B cell (primary cell): ENCODE measurements at regions not wholly inside any gene's neighbourhood (a gene's known extent, or its start where the extent isn't known, plus 50 kb on each side); places are given as distances from the start of the nearest gene placed in this dataset.

Experiments
- ATAC-seq: fragments of 200-7000 bp; cut with Tn5 transposase; one replicate; pipeline ENCODE4 v1.10.0; 2021; ENCODE audit warnings: low read depth, mild to moderate bottlenecking, moderate number of reproducible peaks, moderate library complexity
- CTCF ChIA-PET: fragments of 350-600 bp; sonication (Branson Sonifier 250); formaldehyde crosslinking; loops from one replicate; lab custom pipeline; 2021; ENCODE audit warnings: antibody characterized with exemption, inconsistent platforms; lab: Charles Lee
- POLR2A ChIA-PET: fragments of 350-600 bp; sonication (Branson Sonifier 250); formaldehyde crosslinking; loops from one replicate; lab custom pipeline; 2021; ENCODE audit warnings: antibody characterized with exemption; lab: Charles Lee
- DNase-seq: peaks from one replicate; pipeline ENCODE4 v3.0.0; 2013
- H2AFZ ChIP-seq: 2 replicates; pipeline ENCODE4 v1.6.1; 2012; ENCODE audit warnings: mild to moderate bottlenecking, low read depth, low read length; ENCODE audit not compliant: insufficient read depth, poor library complexity, severe bottlenecking
- H3K27ac ChIP-seq, 2 donors: 1 replicate in 1 of 2; 2 replicates in 1 of 2; pipeline ENCODE4 v1.5.1; 2012 to 2013; ENCODE audit warnings: low read length in 2 of 2, mild to moderate bottlenecking in 2 of 2, moderate library complexity in 1 of 2
- H3K27me3 ChIP-seq, 4 experiments: fragments of 200-600 bp in 1 of 4; sonication (generic) in 1 of 4; replicated peaks in 1 of 4; 1 replicate in 2 of 4; 2 replicates in 2 of 4; pipeline versions ENCODE4 v1.6.1 to v1.7.0; 2013 to 2016; ENCODE audit warnings: low read length in 3 of 4, mild to moderate bottlenecking in 2 of 4, mixed read lengths in 1 of 4, moderate library complexity in 1 of 4; ENCODE audit not compliant: insufficient read depth in 4 of 4, control insufficient read depth in 3 of 4; ENCODE audit errors: control extremely low read depth in 1 of 4
- H3K36me3 ChIP-seq, 2 experiments: replicated peaks in 1 of 2; 1 replicate in 1 of 2; 2 replicates in 1 of 2; pipeline versions ENCODE4 v1.6.1 to v1.7.1; 2013; ENCODE audit warnings: low read length in 1 of 2; ENCODE audit not compliant: insufficient read depth in 2 of 2, control insufficient read depth in 1 of 2; ENCODE audit errors: control extremely low read depth in 1 of 2, extremely low read depth in 1 of 2
- H3K4me1 ChIP-seq, 2 donors: fragments of 200-600 bp in 1 of 2; sonication (generic) in 1 of 2; 1 replicate in 1 of 2; 2 replicates in 1 of 2; pipeline versions ENCODE4 v1.5.1 to v1.6.1; 2013 to 2017; ENCODE audit warnings: low read length in 2 of 2; ENCODE audit not compliant: control insufficient read depth in 2 of 2, insufficient read depth in 2 of 2
- H3K4me2 ChIP-seq: replicated peaks from 2 replicates; pipeline ENCODE3; 2012; ENCODE audit warnings: mild to moderate bottlenecking, low read depth, low read length; ENCODE audit not compliant: poor library complexity, severe bottlenecking
- H3K4me3 ChIP-seq, 5 experiments: fragments of 200-600 bp in 1 of 5; sonication (generic) in 1 of 5; 1 replicate in 3 of 5; 2 replicates in 2 of 5; pipeline versions ENCODE4 v1.5.1 to v1.7.0; 2011 to 2016; ENCODE audit warnings: low read length in 4 of 5, mild to moderate bottlenecking in 4 of 5, low read depth in 2 of 5, control low read depth in 1 of 5, moderate library complexity in 1 of 5; ENCODE audit not compliant: insufficient read depth in 1 of 5; ENCODE audit errors: control extremely low read depth in 1 of 5, extremely low read depth in 1 of 5
- H3K79me2 ChIP-seq: fragments of 200-600 bp; sonication (generic); one replicate; pipeline ENCODE4 v1.6.0; 2016; ENCODE audit warnings: low read length; ENCODE audit not compliant: control insufficient read depth, insufficient read depth
- H3K9ac ChIP-seq: fragments of 200-600 bp; sonication (generic); 2 replicates; pipeline ENCODE4 v1.6.1; 2017; ENCODE audit warnings: mild to moderate bottlenecking, low read length, moderate library complexity
- H3K9me3 ChIP-seq, 3 donors: one replicate each; pipeline versions ENCODE4 v1.6.1 to v1.7.1; 2013; ENCODE audit warnings: low read length in 2 of 3; ENCODE audit not compliant: control insufficient read depth in 2 of 3, insufficient read depth in 1 of 3; ENCODE audit errors: control extremely low read depth in 1 of 3
- H4K20me1 ChIP-seq: 2 replicates; pipeline ENCODE4 v1.6.0; 2012; ENCODE audit warnings: mild to moderate bottlenecking, low read length; ENCODE audit not compliant: insufficient read depth, control insufficient read depth, poor library complexity, severe bottlenecking
- H3K27ac Mint-ChIP-seq: one replicate; pipeline ENCODE4 v1.8.0; 2021; ENCODE audit warnings: mixed read lengths
- H3K27me3 Mint-ChIP-seq: one replicate; pipeline ENCODE4 v1.8.0; 2021; ENCODE audit warnings: mixed read lengths
- H3K4me1 Mint-ChIP-seq: one replicate; pipeline ENCODE4 v1.8.0; 2021; ENCODE audit warnings: mixed read lengths
- H3K4me3 Mint-ChIP-seq: one replicate; pipeline ENCODE4 v1.8.0; 2021; ENCODE audit warnings: mixed read lengths
- H3K9me3 Mint-ChIP-seq: one replicate; pipeline ENCODE4 v1.8.0; 2022; ENCODE audit warnings: mixed read lengths; ENCODE audit not compliant: insufficient read depth
- EZH2 ChIP-seq: IDR thresholded peaks from 2 replicates; pipeline ENCODE4 v1.6.1; 2012; ENCODE audit warnings: borderline replicate concordance, low read depth, mild to moderate bottlenecking, moderate library complexity, low read length; ENCODE audit not compliant: insufficient read depth, poor library complexity, severe bottlenecking
- WGBS: methylation state at CpG from one replicate; pipeline ENCODE4 v1.1.5; 2013; ENCODE audit warnings: missing lambda C conversion rate; ENCODE audit not compliant: insufficient coverage; 5-methylcytosine and 5-hydroxymethylcytosine counted together
- intact Hi-C: fragments of 100-400 bp; cut with micrococcal nuclease; formaldehyde crosslinking; loops from one replicate; pipeline ENCODE4 v1.10.0; 2022
- TF ChIP-seq, protein P1 (sequence below): fragments of 200-600 bp; IDR thresholded peaks from one replicate; pipeline ENCODE4 v1.8.0; 2022; ENCODE audit warnings: antibody characterized with exemption, mild to moderate bottlenecking

GRCh38 chr13:73748404-73748803 is 385.8 kb downstream of the KLF12 start:
- ChIA-PET POLR2A (no interaction called here), CTCF (no interaction called here)
- no peaks in the 10 kb centered on the region for H3K4me1 ChIP-seq
- WGBS = no CpG with 5 or more reads among the region's 1 CpG
- Mint-ChIP-seq H3K4me3 (no peak overlapping the region), H3K9me3 (no peaks in the 10 kb centered on the region), H3K27me3 (no peaks in the 10 kb centered on the region), H3K4me1 (no peaks in the 10 kb centered on the region), H3K27ac (no peak overlapping the region)
- ATAC-seq (no peak), DNase-seq (no peak)
- H3K27ac ChIP-seq = no peak overlapping the region
- H3K27me3 ChIP-seq = no peaks in the 10 kb centered on the region
- peaks cover 0 to 16% of the 10 kb centered on the region in 2 experiments for H3K36me3 ChIP-seq
- H3K4me3 ChIP-seq = no peak overlapping the region
- H4K20me1 ChIP-seq = no peaks in the 10 kb centered on the region
- TF ChIP-seq EZH2 = no peak
- TF ChIP-seq, protein P1, sequence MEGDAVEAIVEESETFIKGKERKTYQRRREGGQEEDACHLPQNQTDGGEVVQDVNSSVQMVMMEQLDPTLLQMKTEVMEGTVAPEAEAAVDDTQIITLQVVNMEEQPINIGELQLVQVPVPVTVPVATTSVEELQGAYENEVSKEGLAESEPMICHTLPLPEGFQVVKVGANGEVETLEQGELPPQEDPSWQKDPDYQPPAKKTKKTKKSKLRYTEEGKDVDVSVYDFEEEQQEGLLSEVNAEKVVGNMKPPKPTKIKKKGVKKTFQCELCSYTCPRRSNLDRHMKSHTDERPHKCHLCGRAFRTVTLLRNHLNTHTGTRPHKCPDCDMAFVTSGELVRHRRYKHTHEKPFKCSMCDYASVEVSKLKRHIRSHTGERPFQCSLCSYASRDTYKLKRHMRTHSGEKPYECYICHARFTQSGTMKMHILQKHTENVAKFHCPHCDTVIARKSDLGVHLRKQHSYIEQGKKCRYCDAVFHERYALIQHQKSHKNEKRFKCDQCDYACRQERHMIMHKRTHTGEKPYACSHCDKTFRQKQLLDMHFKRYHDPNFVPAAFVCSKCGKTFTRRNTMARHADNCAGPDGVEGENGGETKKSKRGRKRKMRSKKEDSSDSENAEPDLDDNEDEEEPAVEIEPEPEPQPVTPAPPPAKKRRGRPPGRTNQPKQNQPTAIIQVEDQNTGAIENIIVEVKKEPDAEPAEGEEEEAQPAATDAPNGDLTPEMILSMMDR = no peak
- intact Hi-C loops = no loop called here
- H3K9me3 ChIP-seq = peaks cover 0 to 6% (median 4%) of the 10 kb centered on the region in 3 donors
- H3K4me2 ChIP-seq = no peak overlapping the region
- H3K79me2 ChIP-seq = no peaks in the 10 kb centered on the region
- no peak overlapping the region for H2AFZ ChIP-seq
- no peak overlapping the region for H3K9ac ChIP-seq

DNA sequence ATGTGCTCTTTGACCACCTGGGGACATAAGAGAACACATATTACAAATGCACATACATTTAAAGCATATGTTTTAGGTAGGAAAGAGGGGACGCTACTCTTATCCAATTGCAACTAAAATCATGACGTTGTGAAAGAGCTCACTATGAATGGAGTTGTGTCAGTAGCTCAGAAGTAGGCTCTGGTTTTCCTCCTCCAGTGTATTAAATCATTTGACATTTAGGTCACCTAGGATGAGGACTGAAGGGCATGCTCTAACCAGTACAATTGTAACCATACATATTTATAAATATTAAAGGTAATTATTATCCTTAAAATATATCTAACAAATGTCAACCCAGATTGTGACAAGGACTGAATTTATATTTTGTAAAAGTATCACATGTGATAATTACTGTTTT is 389.0 kb downstream of the KLF12 start:
- no peaks in the 10 kb centered on the region for H3K79me2 ChIP-seq
- H3K27me3 ChIP-seq = no peaks in the 10 kb centered on the region
- no peaks in the 10 kb centered on the region for H3K4me1 ChIP-seq
- intact Hi-C loops = no loop called here
- H3K27me3 Mint-ChIP-seq = no peaks in the 10 kb centered on the region
- ChIA-PET POLR2A (no interaction called here), CTCF (no interaction called here)
- TF ChIP-seq, protein P1 = no peak
- TF ChIP-seq EZH2 = no peak
- H2AFZ ChIP-seq = no peak overlapping the region
- no peak overlapping the region for H3K27ac Mint-ChIP-seq
- no peak overlapping the region for H3K9ac ChIP-seq
- no peak overlapping the region for H3K4me2 ChIP-seq
- peaks cover 0 to 6% (median 4%) of the 10 kb centered on the region in 3 donors for H3K9me3 ChIP-seq
- H4K20me1 ChIP-seq = no peaks in the 10 kb centered on the region
- no peak overlapping the region for H3K4me3 ChIP-seq
- no peaks in the 10 kb centered on the region for H3K9me3 Mint-ChIP-seq
- WGBS = no CpG with 5 or more reads among the region's 2 CpGs
- no peaks in the 10 kb centered on the region for H3K4me1 Mint-ChIP-seq
- peaks cover 0 to 14% of the 10 kb centered on the region in 2 experiments for H3K36me3 ChIP-seq
- ATAC-seq (no peak), DNase-seq (no peak)
- no peak overlapping the region for H3K27ac ChIP-seq
- no peak overlapping the region for H3K4me3 Mint-ChIP-seq
